ENCODE measurements at regions not wholly inside any gene's neighbourhood (a gene's known extent, or its start where the extent isn't known, plus 50 kb on each side); places are given as distances from the start of the nearest gene placed in this dataset.

- TF ChIP-seq SIN3A (IDR thresholded peaks at IDR 0.05; ENCODE audit: borderline replicate concordance, insufficient read depth, low read length) (no peak), TAF1 (IDR thresholded peaks at IDR 0.05; ENCODE audit: borderline replicate concordance, insufficient read depth, low read length) (no peak), FOXP2 (optimal IDR thresholded peaks at IDR 0.05; ENCODE audit: borderline replicate concordance, extremely low read depth, extremely low read length, insufficient read depth) (no peak), POLR2AphosphoS5 (IDR thresholded peaks at IDR 0.05; ENCODE audit: low read depth, low read length) (no peak)
- TF ChIP-seq, protein P1, sequence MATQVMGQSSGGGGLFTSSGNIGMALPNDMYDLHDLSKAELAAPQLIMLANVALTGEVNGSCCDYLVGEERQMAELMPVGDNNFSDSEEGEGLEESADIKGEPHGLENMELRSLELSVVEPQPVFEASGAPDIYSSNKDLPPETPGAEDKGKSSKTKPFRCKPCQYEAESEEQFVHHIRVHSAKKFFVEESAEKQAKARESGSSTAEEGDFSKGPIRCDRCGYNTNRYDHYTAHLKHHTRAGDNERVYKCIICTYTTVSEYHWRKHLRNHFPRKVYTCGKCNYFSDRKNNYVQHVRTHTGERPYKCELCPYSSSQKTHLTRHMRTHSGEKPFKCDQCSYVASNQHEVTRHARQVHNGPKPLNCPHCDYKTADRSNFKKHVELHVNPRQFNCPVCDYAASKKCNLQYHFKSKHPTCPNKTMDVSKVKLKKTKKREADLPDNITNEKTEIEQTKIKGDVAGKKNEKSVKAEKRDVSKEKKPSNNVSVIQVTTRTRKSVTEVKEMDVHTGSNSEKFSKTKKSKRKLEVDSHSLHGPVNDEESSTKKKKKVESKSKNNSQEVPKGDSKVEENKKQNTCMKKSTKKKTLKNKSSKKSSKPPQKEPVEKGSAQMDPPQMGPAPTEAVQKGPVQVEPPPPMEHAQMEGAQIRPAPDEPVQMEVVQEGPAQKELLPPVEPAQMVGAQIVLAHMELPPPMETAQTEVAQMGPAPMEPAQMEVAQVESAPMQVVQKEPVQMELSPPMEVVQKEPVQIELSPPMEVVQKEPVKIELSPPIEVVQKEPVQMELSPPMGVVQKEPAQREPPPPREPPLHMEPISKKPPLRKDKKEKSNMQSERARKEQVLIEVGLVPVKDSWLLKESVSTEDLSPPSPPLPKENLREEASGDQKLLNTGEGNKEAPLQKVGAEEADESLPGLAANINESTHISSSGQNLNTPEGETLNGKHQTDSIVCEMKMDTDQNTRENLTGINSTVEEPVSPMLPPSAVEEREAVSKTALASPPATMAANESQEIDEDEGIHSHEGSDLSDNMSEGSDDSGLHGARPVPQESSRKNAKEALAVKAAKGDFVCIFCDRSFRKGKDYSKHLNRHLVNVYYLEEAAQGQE (IDR thresholded peaks at IDR 0.05; ENCODE audit: insufficient read depth in 1 of 2, low read depth in 2 of 2, low read length in 2 of 2): no peak
Measured at GRCh38 chr9:71518045-71518827, 250.1 kb downstream of the CEMIP2 start.

DNA sequence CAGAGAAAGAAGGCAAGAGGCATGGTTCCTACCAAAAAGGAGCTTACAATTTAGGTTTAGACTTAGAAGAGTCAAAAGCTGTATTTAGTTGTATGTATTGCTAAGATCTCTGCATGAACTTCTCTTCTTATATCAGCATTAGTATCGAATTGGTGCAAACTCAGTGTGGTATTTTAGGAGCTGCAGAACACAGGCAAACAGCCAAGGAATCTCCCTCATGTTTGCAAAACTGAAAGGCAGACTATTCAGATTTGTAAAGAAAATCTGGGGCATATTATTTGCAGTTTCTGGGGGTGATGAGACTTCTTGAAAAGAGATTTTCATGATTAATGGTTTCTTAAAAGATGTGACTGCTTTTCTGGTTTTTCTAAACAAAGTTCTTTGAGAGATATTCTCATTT lies 252.7 kb downstream of the CEMIP2 start:
- TF ChIP-seq SIN3A (IDR thresholded peaks at IDR 0.05; ENCODE audit: borderline replicate concordance, insufficient read depth, low read length): no peak
- TF ChIP-seq, protein P1 (IDR thresholded peaks at IDR 0.05; ENCODE audit: insufficient read depth in 1 of 2, low read depth in 2 of 2, low read length in 2 of 2): no peak
- TF ChIP-seq TAF1 (IDR thresholded peaks at IDR 0.05; ENCODE audit: borderline replicate concordance, insufficient read depth, low read length): no peak
- TF ChIP-seq FOXP2 (optimal IDR thresholded peaks at IDR 0.05; ENCODE audit: borderline replicate concordance, extremely low read depth, extremely low read length, insufficient read depth): no peak
- no peak for TF ChIP-seq POLR2AphosphoS5 (IDR thresholded peaks at IDR 0.05; ENCODE audit: low read depth, low read length)

GRCh38 chr9:71515107-71515506 lies 253.2 kb downstream of the CEMIP2 start:
- TF ChIP-seq FOXP2 (optimal IDR thresholded peaks at IDR 0.05; ENCODE audit: borderline replicate concordance, extremely low read depth, extremely low read length, insufficient read depth): no peak
- TF ChIP-seq SIN3A (IDR thresholded peaks at IDR 0.05; ENCODE audit: borderline replicate concordance, insufficient read depth, low read length): no peak
- no peak for TF ChIP-seq TAF1 (IDR thresholded peaks at IDR 0.05; ENCODE audit: borderline replicate concordance, insufficient read depth, low read length)
- TF ChIP-seq, protein P1 (IDR thresholded peaks at IDR 0.05; ENCODE audit: insufficient read depth in 1 of 2, low read depth in 2 of 2, low read length in 2 of 2): no peak
- TF ChIP-seq POLR2AphosphoS5 (IDR thresholded peaks at IDR 0.05; ENCODE audit: low read depth, low read length): no peak

- TF ChIP-seq POLR2AphosphoS5 (IDR thresholded peaks at IDR 0.05; ENCODE audit: low read depth, low read length) (no peak), FOXP2 (optimal IDR thresholded peaks at IDR 0.05; ENCODE audit: borderline replicate concordance, extremely low read depth, extremely low read length, insufficient read depth) (no peak), TAF1 (IDR thresholded peaks at IDR 0.05; ENCODE audit: borderline replicate concordance, insufficient read depth, low read length) (no peak), SIN3A (IDR thresholded peaks at IDR 0.05; ENCODE audit: borderline replicate concordance, insufficient read depth, low read length) (no peak)
- TF ChIP-seq, protein P1 (IDR thresholded peaks at IDR 0.05; ENCODE audit: insufficient read depth in 1 of 2, low read depth in 2 of 2, low read length in 2 of 2): no peak
Measured at GRCh38 chr9:71514344-71514975, 253.9 kb downstream of the CEMIP2 start.

Measured in PFSK-1 (cell line).